ENCODE measurements at regions not wholly inside any gene's neighbourhood (a gene's known extent, or its start where the extent isn't known, plus 50 kb on each side); places are given as distances from the start of the nearest gene placed in this dataset.

DNA sequence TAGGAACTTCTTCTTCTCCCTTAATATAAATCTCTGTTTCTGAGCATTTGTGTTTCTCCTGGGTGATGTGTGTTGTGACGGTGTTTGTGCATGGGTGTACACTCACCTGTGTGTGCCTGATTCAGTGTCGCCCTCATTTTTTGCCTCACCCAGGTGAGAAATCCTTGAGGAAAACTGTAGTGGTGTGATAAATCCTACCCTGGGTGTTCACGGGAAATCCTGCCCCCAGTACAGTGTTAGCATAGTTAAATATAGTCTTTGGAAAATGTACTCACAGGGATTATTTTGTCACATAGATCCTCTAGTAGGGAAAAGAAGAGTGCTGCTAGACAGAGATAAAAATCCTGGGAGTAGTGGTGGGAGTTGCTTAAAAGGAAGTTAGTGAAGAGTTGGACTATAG lies 291.9 kb upstream of the PITX2 start:
- no peak for TF ChIP-seq CEBPB (tag; IDR thresholded peaks at IDR 0.05)
- no peak for TF ChIP-seq POLR2A (conservative IDR thresholded peaks at IDR 0.05)
- no peak for TF ChIP-seq ELF2 (CRISPR knock-in tag; IDR thresholded peaks at IDR 0.05)
- TF ChIP-seq, protein P1, sequence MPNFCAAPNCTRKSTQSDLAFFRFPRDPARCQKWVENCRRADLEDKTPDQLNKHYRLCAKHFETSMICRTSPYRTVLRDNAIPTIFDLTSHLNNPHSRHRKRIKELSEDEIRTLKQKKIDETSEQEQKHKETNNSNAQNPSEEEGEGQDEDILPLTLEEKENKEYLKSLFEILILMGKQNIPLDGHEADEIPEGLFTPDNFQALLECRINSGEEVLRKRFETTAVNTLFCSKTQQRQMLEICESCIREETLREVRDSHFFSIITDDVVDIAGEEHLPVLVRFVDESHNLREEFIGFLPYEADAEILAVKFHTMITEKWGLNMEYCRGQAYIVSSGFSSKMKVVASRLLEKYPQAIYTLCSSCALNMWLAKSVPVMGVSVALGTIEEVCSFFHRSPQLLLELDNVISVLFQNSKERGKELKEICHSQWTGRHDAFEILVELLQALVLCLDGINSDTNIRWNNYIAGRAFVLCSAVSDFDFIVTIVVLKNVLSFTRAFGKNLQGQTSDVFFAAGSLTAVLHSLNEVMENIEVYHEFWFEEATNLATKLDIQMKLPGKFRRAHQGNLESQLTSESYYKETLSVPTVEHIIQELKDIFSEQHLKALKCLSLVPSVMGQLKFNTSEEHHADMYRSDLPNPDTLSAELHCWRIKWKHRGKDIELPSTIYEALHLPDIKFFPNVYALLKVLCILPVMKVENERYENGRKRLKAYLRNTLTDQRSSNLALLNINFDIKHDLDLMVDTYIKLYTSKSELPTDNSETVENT (CRISPR knock-in tag; IDR thresholded peaks at IDR 0.05): no peak
- TF ChIP-seq, protein P2, sequence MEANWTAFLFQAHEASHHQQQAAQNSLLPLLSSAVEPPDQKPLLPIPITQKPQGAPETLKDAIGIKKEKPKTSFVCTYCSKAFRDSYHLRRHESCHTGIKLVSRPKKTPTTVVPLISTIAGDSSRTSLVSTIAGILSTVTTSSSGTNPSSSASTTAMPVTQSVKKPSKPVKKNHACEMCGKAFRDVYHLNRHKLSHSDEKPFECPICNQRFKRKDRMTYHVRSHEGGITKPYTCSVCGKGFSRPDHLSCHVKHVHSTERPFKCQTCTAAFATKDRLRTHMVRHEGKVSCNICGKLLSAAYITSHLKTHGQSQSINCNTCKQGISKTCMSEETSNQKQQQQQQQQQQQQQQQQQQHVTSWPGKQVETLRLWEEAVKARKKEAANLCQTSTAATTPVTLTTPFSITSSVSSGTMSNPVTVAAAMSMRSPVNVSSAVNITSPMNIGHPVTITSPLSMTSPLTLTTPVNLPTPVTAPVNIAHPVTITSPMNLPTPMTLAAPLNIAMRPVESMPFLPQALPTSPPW (CRISPR knock-in tag; IDR thresholded peaks at IDR 0.05): no peak
- TF ChIP-seq, protein P3, sequence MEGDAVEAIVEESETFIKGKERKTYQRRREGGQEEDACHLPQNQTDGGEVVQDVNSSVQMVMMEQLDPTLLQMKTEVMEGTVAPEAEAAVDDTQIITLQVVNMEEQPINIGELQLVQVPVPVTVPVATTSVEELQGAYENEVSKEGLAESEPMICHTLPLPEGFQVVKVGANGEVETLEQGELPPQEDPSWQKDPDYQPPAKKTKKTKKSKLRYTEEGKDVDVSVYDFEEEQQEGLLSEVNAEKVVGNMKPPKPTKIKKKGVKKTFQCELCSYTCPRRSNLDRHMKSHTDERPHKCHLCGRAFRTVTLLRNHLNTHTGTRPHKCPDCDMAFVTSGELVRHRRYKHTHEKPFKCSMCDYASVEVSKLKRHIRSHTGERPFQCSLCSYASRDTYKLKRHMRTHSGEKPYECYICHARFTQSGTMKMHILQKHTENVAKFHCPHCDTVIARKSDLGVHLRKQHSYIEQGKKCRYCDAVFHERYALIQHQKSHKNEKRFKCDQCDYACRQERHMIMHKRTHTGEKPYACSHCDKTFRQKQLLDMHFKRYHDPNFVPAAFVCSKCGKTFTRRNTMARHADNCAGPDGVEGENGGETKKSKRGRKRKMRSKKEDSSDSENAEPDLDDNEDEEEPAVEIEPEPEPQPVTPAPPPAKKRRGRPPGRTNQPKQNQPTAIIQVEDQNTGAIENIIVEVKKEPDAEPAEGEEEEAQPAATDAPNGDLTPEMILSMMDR (IDR thresholded peaks at IDR 0.05 in 2 of 3, conservative IDR thresholded peaks at IDR 0.05 in 1 of 3; ENCODE audit: insufficient read depth in 2 of 3, low read depth in 1 of 3, low read length in 3 of 3): no peak
- no peak for TF ChIP-seq ETV1 (tag; conservative IDR thresholded peaks at IDR 0.05; ENCODE audit: low read depth)
- TF ChIP-seq ZNF551 (CRISPR knock-in tag; IDR thresholded peaks at IDR 0.05): no peak
- no peak for TF ChIP-seq EZH2 (IDR thresholded peaks at IDR 0.05; ENCODE audit: borderline replicate concordance, low read depth, low read length)
- TF ChIP-seq MED1 (CRISPR knock-in tag; IDR thresholded peaks at IDR 0.05; ENCODE audit: borderline replicate concordance): no peak
- TF ChIP-seq, protein P4, sequence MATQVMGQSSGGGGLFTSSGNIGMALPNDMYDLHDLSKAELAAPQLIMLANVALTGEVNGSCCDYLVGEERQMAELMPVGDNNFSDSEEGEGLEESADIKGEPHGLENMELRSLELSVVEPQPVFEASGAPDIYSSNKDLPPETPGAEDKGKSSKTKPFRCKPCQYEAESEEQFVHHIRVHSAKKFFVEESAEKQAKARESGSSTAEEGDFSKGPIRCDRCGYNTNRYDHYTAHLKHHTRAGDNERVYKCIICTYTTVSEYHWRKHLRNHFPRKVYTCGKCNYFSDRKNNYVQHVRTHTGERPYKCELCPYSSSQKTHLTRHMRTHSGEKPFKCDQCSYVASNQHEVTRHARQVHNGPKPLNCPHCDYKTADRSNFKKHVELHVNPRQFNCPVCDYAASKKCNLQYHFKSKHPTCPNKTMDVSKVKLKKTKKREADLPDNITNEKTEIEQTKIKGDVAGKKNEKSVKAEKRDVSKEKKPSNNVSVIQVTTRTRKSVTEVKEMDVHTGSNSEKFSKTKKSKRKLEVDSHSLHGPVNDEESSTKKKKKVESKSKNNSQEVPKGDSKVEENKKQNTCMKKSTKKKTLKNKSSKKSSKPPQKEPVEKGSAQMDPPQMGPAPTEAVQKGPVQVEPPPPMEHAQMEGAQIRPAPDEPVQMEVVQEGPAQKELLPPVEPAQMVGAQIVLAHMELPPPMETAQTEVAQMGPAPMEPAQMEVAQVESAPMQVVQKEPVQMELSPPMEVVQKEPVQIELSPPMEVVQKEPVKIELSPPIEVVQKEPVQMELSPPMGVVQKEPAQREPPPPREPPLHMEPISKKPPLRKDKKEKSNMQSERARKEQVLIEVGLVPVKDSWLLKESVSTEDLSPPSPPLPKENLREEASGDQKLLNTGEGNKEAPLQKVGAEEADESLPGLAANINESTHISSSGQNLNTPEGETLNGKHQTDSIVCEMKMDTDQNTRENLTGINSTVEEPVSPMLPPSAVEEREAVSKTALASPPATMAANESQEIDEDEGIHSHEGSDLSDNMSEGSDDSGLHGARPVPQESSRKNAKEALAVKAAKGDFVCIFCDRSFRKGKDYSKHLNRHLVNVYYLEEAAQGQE (IDR thresholded peaks at IDR 0.05; ENCODE audit: borderline replicate concordance): no peak
- TF ChIP-seq, protein P4 (CRISPR knock-in tag; IDR thresholded peaks at IDR 0.05; ENCODE audit: low read depth): no peak
- TF ChIP-seq, protein P5, sequence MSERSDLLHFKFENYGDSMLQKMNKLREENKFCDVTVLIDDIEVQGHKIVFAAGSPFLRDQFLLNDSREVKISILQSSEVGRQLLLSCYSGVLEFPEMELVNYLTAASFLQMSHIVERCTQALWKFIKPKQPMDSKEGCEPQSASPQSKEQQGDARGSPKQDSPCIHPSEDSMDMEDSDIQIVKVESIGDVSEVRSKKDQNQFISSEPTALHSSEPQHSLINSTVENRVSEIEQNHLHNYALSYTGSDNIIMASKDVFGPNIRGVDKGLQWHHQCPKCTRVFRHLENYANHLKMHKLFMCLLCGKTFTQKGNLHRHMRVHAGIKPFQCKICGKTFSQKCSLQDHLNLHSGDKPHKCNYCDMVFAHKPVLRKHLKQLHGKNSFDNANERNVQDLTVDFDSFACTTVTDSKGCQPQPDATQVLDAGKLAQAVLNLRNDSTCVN (CRISPR knock-in tag; IDR thresholded peaks at IDR 0.05): no peak
